DND-41 (cell line): ENCODE measurements at regions not wholly inside any gene's neighbourhood (a gene's known extent, or its start where the extent isn't known, plus 50 kb on each side); places are given as distances from the start of the nearest gene placed in this dataset.

ENCODE experiments used
- EZH2 ChIP-seq: IDR thresholded peaks from 3 replicates; pipeline ENCODE4 v1.6.1; 2012; ENCODE audit warnings: borderline replicate concordance, low read depth, mild to moderate bottlenecking, moderate library complexity, low read length, inconsistent platforms; ENCODE audit not compliant: severe bottlenecking
- TF ChIP-seq, protein P1 (sequence below): IDR thresholded peaks from 2 replicates; pipeline ENCODE4 v1.5.1; 2012; ENCODE audit warnings: borderline replicate concordance, low read length, moderate library complexity, mild to moderate bottlenecking; ENCODE audit not compliant: poor library complexity, severe bottlenecking; ENCODE audit errors: extremely low read depth

DNA sequence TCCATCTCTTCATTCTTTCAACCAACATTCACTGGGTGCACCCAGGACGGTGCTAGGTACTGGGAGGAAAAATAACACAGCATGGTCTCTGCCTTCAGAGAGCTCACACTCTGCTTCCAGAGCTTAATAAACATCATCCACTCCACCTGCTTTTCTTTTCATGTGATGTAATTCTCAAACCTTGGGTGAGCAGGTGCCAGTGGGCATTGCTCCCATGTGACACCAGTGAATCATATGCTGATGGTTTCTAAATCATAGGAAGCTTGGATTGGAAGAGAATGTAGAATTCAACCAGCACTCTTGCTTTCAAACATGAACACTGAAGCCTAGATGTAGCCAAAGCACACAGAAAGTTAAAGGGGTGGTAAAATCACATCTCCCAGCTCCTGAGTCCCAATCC is 189.8 kb downstream of the FOXA2 start:
- TF ChIP-seq EZH2 = no peak
- TF ChIP-seq, protein P1, sequence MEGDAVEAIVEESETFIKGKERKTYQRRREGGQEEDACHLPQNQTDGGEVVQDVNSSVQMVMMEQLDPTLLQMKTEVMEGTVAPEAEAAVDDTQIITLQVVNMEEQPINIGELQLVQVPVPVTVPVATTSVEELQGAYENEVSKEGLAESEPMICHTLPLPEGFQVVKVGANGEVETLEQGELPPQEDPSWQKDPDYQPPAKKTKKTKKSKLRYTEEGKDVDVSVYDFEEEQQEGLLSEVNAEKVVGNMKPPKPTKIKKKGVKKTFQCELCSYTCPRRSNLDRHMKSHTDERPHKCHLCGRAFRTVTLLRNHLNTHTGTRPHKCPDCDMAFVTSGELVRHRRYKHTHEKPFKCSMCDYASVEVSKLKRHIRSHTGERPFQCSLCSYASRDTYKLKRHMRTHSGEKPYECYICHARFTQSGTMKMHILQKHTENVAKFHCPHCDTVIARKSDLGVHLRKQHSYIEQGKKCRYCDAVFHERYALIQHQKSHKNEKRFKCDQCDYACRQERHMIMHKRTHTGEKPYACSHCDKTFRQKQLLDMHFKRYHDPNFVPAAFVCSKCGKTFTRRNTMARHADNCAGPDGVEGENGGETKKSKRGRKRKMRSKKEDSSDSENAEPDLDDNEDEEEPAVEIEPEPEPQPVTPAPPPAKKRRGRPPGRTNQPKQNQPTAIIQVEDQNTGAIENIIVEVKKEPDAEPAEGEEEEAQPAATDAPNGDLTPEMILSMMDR = no peak
